ENCODE measurements at regions not wholly inside any gene's neighbourhood (a gene's known extent, or its start where the extent isn't known, plus 50 kb on each side); places are given as distances from the start of the nearest gene placed in this dataset.
"Not testable (repeated sequence)": the region's sequence is repeated elsewhere in the genome, so short reads cannot be mapped to it uniquely, and the experiment has no call there.

DNA sequence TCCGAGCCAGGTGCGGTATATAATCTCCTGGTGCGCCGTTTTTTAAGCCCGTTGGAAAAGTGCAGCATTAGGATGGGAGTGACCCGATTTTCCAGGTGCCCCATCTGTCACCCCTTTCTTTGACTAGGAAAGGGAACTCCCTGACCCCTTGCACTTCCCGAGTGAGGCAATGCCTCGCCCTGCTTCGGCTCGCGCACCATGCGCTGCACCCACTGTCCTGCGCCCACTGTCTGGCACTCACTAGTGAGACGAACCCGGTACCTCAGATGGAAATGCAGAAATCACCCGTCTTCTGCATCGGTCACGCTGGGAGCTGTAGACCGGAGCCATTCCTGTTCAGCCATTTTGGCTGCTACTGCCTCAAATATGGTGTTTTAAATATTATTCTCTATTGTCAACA, 198.0 kb downstream of the MEIS1 start:
- DNase-seq, result not testable (repeated sequence)

DNA sequence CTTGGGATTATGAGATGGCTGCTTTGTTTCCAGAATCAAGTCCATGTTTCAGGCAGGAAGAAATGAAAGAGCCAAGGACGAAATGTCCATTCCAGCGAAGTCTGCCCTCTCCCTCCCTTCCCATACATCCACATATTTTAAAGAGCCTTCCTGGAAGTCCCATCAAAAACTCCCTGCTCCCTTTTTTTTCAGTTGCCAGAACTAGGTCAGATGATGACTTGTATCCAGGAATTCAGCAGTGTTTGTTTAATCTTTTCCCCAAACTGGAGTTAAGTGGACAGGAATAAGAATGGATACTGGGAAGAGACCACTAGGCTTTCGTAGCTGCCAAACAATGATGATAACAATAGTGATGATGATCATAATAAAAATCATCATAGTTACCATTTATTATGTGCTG, 198.7 kb downstream of the MEIS1 start:
- DNase-seq, result no peak

DNA sequence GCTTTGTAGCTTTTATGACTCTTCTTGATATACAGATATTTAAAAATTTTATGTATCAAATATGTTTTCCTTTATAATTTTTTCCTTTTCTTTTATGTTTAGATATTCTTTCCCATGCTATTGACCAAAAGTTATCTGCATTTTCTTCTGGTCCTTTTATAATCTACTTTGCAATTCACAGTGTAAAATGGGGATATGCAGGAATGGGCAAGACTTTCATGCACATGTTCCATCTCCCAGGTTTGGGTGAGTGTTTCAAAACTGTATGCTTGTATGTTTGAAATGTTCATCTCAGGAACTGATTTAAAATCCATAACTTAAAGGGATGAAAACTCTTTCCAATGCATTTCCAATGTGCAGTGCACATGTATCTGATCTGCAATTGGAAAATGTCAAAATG, 199.9 kb downstream of the MEIS1 start:
- DNase-seq, result no peak

DNA sequence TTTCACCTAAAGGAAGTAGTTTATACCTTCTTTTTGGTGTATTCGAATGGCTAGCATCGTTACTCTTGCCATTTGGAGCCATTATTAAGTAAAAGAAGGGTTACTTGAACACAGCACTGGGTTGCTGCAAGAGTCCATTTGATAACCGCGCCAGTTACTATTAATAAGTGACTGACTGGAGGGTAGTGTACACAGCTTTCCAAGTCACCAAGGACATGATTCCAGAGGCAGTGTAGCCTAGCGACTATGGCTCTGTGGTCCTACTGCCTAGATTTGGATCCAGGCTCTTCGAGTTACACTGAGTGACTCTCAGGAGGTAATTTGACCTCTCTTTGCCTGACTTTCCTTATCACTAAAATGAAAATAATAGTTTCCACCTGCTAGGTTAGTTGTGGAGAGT, 206.8 kb downstream of the MEIS1 start:
- no peak for DNase-seq

DNA sequence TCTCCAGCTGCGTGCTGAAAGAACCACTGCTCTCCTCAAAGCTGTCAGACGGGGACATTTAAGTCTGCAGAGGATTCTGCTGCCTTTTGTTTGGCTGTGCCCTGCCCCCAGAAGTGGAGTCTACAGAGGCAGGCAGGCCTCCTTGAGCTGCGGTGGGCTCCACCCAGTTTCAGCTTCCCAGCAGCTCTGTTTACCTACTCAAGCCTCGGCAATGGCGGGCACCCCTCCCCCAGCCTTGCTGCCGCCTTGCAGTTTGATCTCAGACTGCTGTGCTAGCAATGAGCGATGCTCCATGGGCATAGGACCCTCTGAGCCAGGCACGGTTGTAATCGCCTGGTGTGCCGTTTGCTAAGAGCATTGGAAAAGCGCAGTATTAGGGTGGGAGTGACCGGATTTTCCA, 213.2 kb downstream of the MEIS1 start:
- DNase-seq, result not testable (repeated sequence)

DNA sequence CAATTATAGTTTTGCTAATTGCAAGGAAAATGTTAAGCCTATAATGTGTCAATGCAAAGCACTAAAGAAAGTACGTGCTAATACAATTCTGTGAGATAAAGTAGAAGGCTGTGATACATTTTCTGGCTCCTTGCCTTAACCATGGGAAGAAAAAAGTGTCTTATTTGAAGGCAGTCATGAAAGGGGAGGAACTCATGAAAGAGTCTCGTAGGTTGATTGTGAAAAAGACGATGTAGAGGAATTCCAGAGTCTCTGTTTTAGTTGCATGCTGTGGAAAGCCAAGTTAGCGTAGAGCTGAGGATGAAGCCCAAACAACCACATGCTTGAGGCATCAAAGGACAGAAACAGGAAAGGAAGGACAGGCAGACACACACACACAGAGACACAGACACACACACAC, 214.1 kb downstream of the MEIS1 start:
- no peak for DNase-seq

DNA sequence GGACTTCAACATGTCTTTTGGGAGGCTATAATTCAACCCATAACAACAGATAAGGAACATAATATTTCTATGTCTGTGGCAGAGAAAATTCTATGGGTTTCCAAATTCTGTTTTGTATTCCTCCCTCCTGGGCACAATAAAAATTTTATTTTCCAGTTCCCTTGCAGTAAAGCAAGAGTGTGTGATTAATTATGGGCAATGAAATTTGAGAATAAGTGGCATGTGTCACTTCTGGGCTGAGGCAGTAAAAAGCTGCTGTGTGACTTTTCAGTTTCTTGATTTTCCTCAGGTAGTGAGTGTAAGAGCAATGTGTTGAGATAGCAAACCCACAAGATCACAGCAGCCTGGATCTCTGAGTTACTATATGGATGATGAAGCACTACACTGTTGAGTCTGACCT, 216.4 kb downstream of the MEIS1 start:
- no peak for DNase-seq

DNA sequence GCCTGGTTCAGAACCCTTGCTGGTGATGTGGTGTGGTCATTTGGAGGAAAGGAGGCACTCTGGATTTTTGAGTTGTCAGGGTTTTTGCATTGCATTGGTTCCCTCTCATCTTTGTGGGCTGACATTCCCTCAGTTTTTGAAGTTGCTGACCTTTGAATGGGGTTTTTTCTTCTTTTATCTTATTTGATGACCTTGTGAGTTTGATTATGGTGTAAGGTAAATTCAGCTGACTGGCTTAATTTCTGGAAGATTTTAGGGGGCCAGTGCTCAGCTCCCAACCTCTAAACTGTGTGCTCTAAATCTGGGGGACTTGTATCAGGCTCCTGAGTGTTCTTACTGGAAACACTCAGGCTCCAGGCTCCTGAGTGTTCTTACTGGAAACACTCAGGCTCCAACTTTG, 225.9 kb downstream of the MEIS1 start:
- DNase-seq, result no peak

DNA sequence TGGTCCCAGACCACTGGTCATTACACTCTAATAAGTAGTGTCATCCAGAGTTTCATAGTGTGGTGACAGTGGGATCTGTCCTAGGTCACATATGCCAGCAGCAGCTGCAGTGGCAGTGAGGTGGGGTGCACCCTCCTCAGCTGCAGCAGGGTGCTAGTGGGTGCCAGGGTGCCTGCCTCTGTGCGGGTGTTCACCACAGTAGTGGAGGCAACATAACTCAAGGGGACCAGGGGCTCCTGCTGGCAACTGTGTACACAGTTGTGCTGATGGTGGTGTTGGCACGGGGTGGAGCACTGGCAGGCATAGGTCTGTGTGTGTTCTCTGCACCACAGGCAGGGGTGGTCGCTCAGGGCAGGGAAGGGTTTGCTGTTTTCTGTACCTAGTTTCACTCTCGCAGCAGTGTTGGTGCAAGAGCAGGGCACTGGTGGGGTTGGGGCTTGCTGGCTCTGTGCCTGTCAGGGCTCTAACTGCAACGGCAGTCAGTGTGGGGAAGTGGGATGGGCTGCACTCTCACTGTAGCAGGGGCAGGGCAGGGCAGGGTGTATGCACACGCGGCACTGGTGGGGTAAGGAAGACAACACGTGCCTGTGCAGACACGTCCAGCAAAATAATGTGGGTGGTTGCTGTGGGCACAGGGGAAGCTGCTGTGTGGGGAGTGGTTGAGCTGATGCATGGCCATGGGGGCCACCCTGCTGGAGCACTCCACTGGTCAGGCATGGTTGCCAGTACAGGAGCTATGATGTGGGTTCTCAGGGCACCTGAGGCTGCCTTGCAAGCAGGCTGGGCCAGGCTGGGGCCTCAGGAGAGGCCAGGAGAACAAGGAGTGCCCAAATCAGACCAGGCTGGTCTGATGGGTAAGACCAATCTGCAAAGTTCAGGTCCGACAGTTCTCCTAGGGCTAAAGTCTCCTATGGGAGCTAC, 226.6 kb downstream of the MEIS1 start:
- no peak for DNase-seq

DNA sequence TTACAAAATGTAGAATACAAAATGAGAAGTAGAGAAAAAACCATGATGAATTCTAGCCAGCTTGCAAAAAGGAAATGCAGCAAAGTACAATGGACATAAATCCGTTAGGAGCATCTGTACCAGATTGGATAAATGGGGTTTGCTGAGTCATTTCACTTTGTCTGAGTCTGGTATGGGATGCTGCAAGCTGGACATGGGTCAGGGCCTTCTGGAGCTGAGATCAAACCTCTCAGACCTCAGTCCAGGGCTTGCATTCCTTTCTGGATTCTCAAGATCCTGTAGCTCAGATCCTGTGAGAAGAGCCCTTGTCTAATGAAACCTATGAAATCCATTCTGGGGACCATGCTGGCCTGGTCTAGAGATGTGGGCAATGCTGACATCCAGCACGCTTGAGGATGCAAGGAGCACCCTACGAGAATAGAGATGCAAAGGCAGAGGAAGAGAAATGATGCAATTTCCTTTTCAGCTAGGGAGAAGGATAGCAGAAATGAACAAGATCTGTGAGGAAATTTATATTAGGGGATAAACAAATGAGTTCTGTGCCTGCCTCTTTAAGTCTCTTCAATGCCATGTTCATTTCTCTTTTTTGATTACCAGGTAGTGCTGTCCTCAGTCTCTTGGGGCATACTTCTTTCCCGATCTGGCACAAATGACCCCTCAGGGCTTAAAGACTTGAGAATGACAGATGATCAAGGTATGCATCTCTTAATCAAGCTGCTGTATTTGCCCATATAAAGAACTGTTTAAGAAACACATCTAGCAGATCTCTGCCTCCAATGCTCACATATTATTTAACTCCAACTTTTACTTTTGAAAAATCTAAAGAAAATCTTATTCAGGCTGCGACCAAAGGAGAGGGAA, 230.4 kb downstream of the MEIS1 start:
- DNase-seq, result no peak

DNA sequence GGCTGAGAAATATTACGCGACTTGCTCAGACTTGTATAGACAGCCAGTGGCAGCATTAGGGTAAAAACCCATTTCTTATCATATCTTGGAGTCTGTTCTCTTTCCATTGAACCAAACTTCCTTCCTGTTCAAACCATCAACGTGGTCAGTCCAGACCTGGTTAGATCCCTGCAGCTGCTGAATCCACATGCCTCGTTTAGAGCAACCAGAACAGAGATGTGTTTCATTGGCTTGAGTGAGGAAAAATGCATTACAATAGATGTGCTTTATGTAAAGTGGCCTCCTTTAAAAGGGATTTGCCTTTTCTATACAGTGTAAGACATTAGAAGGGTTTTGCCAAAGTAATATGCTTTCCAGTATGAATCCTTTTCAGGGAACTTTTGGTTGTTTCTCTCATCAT, 232.4 kb downstream of the MEIS1 start:
- DNase-seq, result no peak

DNA sequence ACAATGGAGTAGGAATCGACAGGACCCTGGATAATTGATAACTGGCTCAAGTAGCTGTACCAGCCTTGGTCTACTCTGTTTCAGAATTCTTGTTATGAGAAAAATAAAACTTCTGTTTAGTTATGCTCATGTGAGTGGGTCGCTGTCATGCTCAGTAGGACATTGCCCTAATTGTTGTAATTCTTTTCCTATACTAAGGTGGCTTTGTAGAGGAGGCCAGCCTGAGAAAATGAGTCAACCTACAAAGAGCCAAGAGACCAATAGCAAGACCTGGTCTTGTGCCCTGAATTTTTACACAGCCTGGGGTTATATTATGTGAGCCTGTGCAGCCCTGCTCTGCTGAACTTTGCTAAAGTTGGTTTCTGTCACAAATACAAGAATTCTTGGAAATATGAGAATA, 238.4 kb downstream of the MEIS1 start:
- no peak for DNase-seq

DNA sequence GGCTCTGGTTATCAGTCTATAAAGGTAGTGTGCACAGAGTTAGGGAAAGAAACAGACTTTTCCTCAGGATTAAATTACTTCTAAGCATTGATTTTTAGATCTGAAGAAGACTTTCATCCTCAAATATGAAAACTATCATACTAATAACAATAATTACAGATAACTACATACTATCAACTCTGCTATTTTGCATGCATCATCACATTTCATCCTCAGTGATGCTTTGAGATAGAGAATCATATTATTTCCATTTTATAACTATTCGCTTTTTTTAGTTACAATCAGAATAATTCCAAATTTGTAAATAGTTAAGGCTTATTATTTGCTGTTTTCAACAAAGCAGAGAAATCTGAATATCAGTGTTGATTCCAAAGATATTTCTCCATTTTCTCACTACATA, 239.2 kb downstream of the MEIS1 start:
- DNase-seq, result no peak

DNA sequence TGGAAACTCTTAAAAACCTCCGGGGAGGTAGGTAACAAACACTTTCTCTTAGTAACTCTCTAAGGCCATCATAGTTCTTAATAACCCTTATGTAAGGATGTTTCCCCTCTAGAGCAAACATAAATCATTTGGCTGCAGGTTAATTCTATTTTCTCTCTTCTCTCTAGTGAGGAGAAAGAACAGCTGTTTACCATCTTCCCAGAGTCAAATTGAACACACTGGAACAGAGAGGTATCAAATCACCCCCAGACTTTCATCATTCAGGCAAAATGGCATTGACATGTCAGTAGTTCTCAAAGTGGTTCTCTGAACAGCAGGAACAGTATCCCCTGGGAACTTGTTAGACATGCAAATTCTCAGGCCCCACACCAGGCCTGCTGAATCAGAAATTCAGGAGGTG, 240.7 kb downstream of the MEIS1 start:
- DNase-seq, result no peak

DNA sequence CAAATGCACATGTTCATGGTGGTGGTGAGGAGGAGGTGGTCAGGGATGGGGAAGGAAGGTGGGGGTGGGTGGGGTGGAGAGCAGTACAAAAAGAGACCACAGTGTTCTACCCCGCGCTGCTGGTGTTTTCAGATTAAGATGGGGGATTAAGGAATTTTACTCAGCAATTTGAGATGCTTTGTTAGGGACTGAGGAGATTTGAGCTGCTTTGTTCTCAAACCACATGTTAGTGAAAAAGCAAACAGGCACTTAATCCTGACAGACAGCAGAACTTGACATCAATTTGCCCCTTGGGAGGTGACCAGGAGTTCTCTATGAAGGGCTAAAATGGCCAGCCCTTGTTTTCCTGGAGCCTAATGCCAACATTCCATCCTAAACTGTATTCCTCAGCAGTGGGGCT, 244.5 kb downstream of the MEIS1 start:
- no peak for DNase-seq

DNA sequence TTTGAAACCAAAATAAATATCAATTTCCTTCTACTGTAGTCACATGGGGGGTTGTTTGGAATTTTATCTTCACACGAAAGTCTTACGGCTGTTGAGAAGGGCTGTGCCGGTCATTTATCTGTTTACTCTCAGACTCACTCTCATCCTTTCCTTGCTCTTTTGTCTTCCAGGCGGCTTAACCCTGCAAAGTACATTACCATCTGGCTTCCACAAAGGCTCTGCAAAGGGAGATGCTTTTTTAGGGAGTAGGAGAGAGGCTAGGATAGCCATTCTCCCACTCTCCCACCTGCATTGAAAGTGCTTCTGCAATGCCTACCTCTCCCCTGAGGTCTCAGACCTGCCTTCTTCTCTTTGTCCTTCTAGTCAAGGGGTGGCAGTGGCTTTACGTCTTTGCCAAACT, 247.6 kb downstream of the MEIS1 start:
- no peak for DNase-seq

DNA sequence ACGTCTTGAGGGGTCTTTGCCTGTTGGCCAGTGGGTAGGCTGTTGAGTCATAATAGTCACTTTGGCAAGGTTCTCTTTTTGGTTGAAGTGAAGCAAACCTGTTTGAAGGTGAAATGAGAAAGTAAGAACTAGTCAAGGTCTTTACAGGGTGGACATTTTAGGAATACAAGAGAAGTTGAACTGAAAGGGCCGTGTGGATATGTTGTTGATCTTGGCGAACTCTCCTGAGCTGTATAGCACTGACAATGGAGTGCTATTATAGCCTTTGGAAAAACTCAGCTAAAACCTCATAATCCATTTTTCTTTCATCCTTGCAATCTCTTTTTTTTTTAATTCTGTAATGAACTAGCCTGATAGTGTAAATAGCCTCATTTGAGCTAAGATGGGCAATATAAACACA, 248.1 kb downstream of the MEIS1 start:
- no peak for DNase-seq

DNA sequence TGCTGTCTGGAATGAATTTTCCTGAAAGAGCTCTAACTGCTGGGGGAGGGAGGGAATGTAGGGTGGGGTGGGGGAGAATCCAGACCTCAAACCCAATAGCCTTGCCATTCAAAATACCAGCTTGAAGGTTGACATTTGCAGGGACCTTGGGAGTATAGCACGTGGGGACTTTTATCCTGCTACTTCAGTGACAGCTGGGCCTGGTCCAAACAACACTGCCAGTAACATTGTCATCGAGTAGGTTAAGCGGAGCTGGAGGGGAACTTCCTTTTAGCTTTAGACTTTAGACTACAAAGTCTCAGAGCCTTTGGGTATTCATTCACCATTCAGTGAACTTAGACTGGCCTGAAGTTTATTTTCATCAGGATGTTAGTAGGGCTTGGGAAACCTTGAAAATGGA, 248.7 kb downstream of the MEIS1 start:
- DNase-seq, result no peak

DNA sequence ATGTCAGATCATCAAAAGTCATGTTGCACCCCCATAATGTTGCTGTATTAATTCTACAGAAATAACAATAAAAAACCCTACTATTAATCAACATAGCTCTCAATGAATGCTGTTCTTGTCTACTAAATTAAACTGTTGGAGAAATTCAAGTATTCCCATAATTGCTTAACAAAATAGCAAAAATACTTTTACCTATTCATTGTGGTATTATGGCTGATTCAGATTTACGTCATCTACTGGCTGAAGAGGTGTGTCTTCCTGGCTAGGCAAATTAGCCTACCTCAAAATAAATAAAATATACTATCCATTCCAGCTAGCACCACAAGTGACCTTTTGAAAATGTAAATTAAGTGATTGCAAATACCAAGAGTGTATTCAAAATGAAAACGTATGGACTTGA, 249.4 kb downstream of the MEIS1 start:
- DNase-seq, result no peak

DNA sequence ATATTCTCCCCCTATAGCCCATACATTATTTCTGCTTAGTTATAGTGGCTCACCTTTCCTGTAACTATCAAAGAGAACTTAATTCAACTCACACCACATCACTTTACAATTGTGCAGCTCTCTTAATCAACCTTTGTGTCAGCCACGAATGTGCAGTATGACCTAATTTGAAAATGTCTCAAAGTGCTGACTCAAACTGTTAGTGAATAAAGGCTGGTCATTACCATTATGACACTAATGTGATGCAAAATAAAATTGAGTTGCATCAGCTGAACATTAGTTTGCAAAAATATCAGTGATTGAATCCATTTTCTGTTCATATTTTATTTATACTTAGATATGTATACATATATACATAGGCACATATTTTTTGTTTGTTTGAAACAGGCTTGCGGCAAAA, 251.8 kb downstream of the MEIS1 start:
- DNase-seq, result no peak

DNA sequence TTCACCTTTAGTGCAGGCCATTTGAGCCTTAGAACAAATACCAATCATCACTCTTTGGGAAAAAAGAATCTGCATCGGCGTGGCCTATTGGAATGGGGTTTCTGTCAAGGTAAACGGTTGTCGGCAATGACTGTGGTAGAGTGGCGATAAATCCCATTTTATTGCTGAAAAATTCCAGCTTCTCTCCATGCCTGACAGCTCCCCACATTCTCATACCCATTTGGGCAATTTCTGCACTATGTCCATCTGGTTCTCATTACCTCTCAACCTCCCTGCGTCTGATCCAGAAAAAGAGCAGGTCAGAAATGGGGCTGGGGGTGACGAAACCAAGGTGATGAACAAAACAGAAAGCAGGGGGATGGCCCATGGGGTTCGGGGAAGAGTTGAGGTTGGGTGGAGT, 254.0 kb downstream of the MEIS1 start:
- DNase-seq, result no peak

DNA sequence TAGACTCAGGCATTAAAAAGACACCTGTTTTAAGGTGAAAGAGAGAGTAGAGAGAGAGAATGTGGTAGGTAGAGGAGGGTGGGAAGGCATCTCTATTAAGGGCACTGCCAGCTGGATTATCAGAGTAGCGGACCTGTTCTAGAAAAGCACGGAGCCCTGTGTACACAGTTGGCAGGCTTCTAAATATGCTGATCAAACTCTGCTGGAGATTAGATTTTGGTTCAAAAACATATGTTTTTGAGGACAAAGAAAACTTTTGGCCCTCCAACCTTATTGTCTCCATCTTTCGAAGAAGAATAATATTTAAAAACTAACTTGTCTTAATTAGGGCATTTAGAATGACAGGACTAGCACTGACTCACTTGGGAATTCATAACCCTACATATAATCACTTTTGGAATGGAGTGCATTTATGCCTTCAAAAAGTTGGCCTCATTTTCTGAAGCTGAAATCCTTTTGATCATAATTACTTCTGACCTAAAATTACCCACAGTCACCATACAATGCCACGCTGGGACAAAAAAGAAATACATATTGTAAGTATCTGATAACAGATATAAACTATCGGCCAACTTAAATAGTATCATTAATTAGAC, 254.6 kb downstream of the MEIS1 start:
- no peak for DNase-seq

DNA sequence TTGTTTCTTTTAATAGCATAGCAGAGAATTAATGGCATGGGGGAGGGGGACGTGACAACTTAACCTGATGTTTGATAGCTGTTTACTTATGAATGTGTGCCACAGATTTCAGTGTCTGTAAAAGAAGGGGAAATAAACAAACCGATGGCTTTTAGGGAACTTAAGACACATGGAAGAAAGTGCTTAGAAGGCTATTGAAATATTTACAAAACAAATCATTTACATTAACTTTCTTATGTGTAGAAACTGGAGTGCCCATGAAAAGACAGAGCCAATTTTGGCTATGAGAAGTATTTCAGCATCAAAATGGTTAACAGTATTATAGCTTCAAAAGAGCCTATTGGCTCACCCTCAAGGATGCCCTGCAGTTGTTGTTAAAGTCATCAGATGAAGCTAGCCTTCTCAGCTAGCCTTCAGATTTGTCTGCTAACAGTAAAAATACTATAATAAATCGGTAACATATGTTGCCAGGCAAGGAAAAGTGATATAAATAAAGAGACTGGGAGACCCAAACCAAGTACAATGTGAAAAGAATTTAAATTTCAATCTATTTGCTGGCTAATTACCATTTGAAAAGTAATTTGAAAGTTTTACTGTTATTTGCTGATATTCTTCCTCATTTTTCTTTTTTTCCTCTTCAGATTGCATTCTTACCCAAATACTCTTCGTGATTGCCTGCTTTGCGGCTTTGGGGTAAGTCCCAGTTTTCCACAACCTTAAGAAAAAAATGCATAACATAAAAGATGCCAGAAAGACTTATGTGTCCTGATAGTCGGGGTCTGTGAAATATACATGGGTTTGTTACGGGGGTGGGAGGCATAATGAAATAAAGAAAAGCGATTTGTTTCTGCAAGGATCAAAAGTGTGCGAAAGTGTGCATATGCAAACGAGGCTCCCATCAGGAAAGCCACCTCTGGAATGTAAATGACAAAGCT, 256.4 kb downstream of the MEIS1 start:
- DNase-seq, result no peak

Data from NCI-H1092 treated with DMSO at 0.1 percent for 48 hours (cell line).